Ishikawa (cell line): ENCODE measurements at regions not wholly inside any gene's neighbourhood (a gene's known extent, or its start where the extent isn't known, plus 50 kb on each side); places are given as distances from the start of the nearest gene placed in this dataset.

Experiments
- CEBPB ChIP-seq: IDR thresholded peaks from 2 replicates; pipeline ENCODE4 v1.6.1; 2012
- CREB1 ChIP-seq: IDR thresholded peaks from 2 replicates; pipeline ENCODE4 v1.6.1; 2012; ENCODE audit warnings: low read depth
- EGR1 ChIP-seq: IDR thresholded peaks from 2 replicates; pipeline ENCODE4 v1.6.1; 2012
- EP300 ChIP-seq: IDR thresholded peaks from 2 replicates; pipeline ENCODE4 v1.6.1; 2012; ENCODE audit warnings: borderline replicate concordance
- RAD21 ChIP-seq: IDR thresholded peaks from 2 replicates; pipeline ENCODE4 v1.6.1; 2012; ENCODE audit warnings: low read depth
- TEAD4 ChIP-seq: IDR thresholded peaks from 2 replicates; pipeline ENCODE4 v1.6.1; 2012
- YY1 ChIP-seq: IDR thresholded peaks from 2 replicates; pipeline ENCODE4 v1.6.1; 2012; ENCODE audit warnings: low read depth
- TF ChIP-seq, protein P1 (sequence below): IDR thresholded peaks from 2 replicates; pipeline ENCODE4 v1.6.1; 2012

DNA sequence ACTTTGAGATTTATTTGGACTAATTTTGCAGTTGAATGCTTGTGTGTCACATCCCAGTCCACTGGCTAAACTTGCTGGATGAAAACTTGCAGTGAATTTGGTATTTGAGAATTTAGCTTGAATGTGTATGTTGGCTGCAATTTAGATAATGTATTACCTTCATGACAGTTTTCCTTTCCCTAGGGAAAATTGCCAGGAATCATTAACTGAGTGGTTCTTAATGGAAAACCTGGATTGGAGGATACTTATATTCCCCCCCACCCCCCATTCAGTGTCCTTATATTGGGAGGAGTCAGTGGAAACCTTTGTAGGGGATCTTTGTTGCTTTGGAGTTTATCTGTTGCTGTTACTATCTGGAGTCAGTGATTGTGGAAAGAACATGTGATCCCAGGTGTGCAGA lies 67.6 kb downstream of the KPNA2 start:
- no peak for TF ChIP-seq EGR1
- no peak for TF ChIP-seq CEBPB
- no peak for TF ChIP-seq CREB1
- TF ChIP-seq, protein P1, sequence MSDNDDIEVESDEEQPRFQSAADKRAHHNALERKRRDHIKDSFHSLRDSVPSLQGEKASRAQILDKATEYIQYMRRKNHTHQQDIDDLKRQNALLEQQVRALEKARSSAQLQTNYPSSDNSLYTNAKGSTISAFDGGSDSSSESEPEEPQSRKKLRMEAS = no peak
- no peak for TF ChIP-seq RAD21
- TF ChIP-seq TEAD4 = no peak
- TF ChIP-seq EP300 = no peak
- TF ChIP-seq YY1 = no peak
